Fibroblast of lung (primary cell): ENCODE measurements at regions not wholly inside any gene's neighbourhood (a gene's known extent, or its start where the extent isn't known, plus 50 kb on each side); places are given as distances from the start of the nearest gene placed in this dataset.

Source experiments
- DNase-seq, 2 donors: peaks; one replicate each; pipeline versions ENCODE4 v3.0.0 to v3.0.0-alpha.2; 2010; ENCODE audit warnings: low read depth in 2 of 2
- H2AFZ ChIP-seq: 2 replicates; pipeline ENCODE4 v1.5.1; 2012; ENCODE audit warnings: low read length, control low read depth, inconsistent platforms
- H3K27ac ChIP-seq: 2 replicates; pipeline ENCODE4 v1.5.1; 2011; ENCODE audit warnings: low read length, control low read depth; ENCODE audit not compliant: insufficient read depth
- H3K27me3 ChIP-seq: 2 replicates; pipeline ENCODE4 v1.5.1; 2011; ENCODE audit warnings: mild to moderate bottlenecking, low read length; ENCODE audit not compliant: control insufficient read depth, insufficient read depth
- H3K36me3 ChIP-seq: 2 replicates; pipeline ENCODE4 v1.5.1; 2011; ENCODE audit warnings: low read length; ENCODE audit not compliant: control insufficient read depth, insufficient read depth
- H3K4me1 ChIP-seq: 2 replicates; pipeline ENCODE4 v1.5.1; 2011; ENCODE audit warnings: low read length; ENCODE audit not compliant: control insufficient read depth, insufficient read depth; ENCODE audit errors: extremely low read depth
- H3K4me2 ChIP-seq: 2 replicates; pipeline ENCODE4 v1.5.1; 2011; ENCODE audit warnings: low read length, control low read depth; ENCODE audit not compliant: insufficient read depth; ENCODE audit errors: extremely low read depth
- H3K4me3 ChIP-seq, 4 experiments: fragments of 200-600 bp in 1 of 4; sonication (generic) in 1 of 4; replicated peaks in 1 of 4; 2 replicates each; pipeline ENCODE4 v1.5.1; 2011 to 2016; ENCODE audit warnings: low read length in 4 of 4, low read depth in 3 of 4, mild to moderate bottlenecking in 3 of 4, control low read depth in 2 of 4, inconsistent platforms in 1 of 4, mixed read lengths in 1 of 4; ENCODE audit not compliant: insufficient read depth in 1 of 4; ENCODE audit errors: control extremely low read depth in 1 of 4
- H3K79me2 ChIP-seq: 2 replicates; pipeline ENCODE4 v1.5.1; 2012; ENCODE audit warnings: mild to moderate bottlenecking, low read length, inconsistent platforms; ENCODE audit not compliant: control insufficient read depth, insufficient read depth
- H3K9ac ChIP-seq: 2 replicates; pipeline ENCODE4 v1.5.1; 2011; ENCODE audit warnings: mild to moderate bottlenecking, low read length, control low read depth; ENCODE audit not compliant: insufficient read depth
- H3K9me3 ChIP-seq: 2 replicates; pipeline ENCODE4 v1.5.1; 2012; ENCODE audit warnings: low read depth, low read length; ENCODE audit not compliant: control insufficient read depth, insufficient read depth
- H4K20me1 ChIP-seq: 2 replicates; pipeline ENCODE4 v1.5.1; 2011; ENCODE audit warnings: low read length; ENCODE audit not compliant: control insufficient read depth, insufficient read depth; ENCODE audit errors: extremely low read depth
- EZH2 ChIP-seq: IDR thresholded peaks from 2 replicates; pipeline ENCODE4 v1.5.1; 2012; ENCODE audit warnings: low read length, control low read depth, mild to moderate bottlenecking; ENCODE audit errors: missing control alignments
- TF ChIP-seq, protein P1 (sequence below), 2 donors: IDR thresholded peaks in 1 of 2; conservative IDR thresholded peaks in 1 of 2; 1 replicate in 1 of 2; 2 replicates in 1 of 2; pipeline ENCODE4 v1.5.1; 2011 to 2012; ENCODE audit warnings: low read length in 2 of 2, control low read depth in 1 of 2, inconsistent platforms in 1 of 2, low read depth in 1 of 2, mild to moderate bottlenecking in 1 of 2

DNA sequence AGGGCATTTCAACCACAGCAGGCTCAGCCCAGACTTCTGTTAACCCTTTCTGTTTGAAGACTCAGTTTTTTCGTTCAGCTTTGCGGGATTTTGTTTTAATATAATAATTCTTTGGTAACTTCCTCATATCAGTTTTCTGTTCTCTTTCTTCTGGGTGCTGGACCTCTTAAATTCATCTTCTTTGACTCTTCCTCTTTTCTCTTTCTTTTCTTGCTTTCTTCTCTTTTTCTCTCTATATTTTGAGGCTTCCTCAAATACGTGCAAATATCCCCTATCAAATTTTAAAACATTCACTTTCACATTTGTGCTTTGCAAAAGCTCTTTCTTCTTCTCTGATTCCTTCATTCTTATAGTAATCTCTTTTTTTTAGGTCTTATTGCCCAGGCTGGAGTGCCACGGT is 136.3 kb downstream of the HS3ST3B1 start:
- no peaks in the 10 kb centered on the region for H3K4me1 ChIP-seq
- no peaks in the 10 kb centered on the region for H3K36me3 ChIP-seq
- H3K9ac ChIP-seq: no peak overlapping the region
- H3K79me2 ChIP-seq: no peaks in the 10 kb centered on the region
- H2AFZ ChIP-seq: no peak overlapping the region
- H3K9me3 ChIP-seq: no peaks in the 10 kb centered on the region
- H3K4me2 ChIP-seq: no peak overlapping the region
- TF ChIP-seq, protein P1, sequence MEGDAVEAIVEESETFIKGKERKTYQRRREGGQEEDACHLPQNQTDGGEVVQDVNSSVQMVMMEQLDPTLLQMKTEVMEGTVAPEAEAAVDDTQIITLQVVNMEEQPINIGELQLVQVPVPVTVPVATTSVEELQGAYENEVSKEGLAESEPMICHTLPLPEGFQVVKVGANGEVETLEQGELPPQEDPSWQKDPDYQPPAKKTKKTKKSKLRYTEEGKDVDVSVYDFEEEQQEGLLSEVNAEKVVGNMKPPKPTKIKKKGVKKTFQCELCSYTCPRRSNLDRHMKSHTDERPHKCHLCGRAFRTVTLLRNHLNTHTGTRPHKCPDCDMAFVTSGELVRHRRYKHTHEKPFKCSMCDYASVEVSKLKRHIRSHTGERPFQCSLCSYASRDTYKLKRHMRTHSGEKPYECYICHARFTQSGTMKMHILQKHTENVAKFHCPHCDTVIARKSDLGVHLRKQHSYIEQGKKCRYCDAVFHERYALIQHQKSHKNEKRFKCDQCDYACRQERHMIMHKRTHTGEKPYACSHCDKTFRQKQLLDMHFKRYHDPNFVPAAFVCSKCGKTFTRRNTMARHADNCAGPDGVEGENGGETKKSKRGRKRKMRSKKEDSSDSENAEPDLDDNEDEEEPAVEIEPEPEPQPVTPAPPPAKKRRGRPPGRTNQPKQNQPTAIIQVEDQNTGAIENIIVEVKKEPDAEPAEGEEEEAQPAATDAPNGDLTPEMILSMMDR (conservative IDR thresholded peaks at IDR 0.05 in 1 of 2, IDR thresholded peaks at IDR 0.05 in 1 of 2; ENCODE audit: low read depth in 1 of 2, low read length in 2 of 2): no peak
- no peak for TF ChIP-seq EZH2
- H4K20me1 ChIP-seq: no peaks in the 10 kb centered on the region
- DNase-seq: no peak
- H3K27me3 ChIP-seq: no peaks in the 10 kb centered on the region
- no peak overlapping the region for H3K4me3 ChIP-seq
- no peak overlapping the region for H3K27ac ChIP-seq

DNA sequence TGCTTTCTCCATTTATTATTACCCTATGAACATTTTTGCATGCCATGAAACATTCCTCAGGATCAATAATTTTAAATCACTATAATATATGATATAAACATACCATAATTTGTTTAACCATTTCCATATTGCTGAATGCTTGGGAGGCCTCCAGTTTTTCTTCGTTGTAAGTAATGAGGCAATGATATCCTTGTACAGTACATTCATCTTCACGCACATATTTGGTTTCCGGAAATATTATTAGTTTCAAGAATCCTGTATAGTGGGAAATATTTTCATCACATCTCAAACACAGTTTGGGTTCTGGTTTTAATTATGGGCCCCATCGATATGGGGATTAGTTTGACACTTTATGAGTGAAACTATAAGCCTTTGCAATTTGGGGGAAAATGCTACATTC is 135.4 kb downstream of the HS3ST3B1 start:
- Histone ChIP-seq H3K4me3 (no peak overlapping the region), H3K9ac (no peak overlapping the region)

DNA sequence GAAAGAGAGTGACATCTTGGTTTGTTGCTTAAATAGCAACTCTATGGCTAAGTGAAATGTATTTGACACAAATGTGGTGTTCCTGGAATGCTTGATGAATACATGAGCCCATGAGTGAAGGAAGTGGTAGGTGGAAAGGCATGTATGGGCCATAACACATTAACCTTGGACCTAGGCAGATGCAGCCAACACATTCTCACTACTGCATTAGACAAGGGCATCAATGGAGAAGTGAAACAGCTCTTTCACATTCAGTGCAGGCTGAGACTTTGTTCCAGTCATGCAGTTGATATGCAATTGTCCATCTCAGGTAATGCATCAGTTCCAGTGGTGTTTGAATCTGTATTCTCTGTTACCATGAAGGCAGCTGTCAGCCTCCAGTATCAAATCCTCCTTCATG is 133.6 kb downstream of the HS3ST3B1 start:
- Histone ChIP-seq H3K79me2 (no peaks in the 10 kb centered on the region), H3K27ac (no peak overlapping the region), H2AFZ (no peak overlapping the region), H3K36me3 (no peaks in the 10 kb centered on the region), H3K4me1 (no peaks in the 10 kb centered on the region), H4K20me1 (no peaks in the 10 kb centered on the region), H3K9me3 (no peaks in the 10 kb centered on the region), H3K4me3 (no peak overlapping the region), H3K9ac (no peak overlapping the region), H3K4me2 (no peak overlapping the region), H3K27me3 (no peaks in the 10 kb centered on the region)
- TF ChIP-seq EZH2: no peak
- TF ChIP-seq, protein P1 (conservative IDR thresholded peaks at IDR 0.05 in 1 of 2, IDR thresholded peaks at IDR 0.05 in 1 of 2; ENCODE audit: low read depth in 1 of 2, low read length in 2 of 2): no peak
- no peak for DNase-seq

More for the DNA sequence above, 135.4 kb downstream of the HS3ST3B1 start:
- Histone ChIP-seq H3K79me2 (no peaks in the 10 kb centered on the region), H2AFZ (no peak overlapping the region), H4K20me1 (no peaks in the 10 kb centered on the region), H3K27ac (no peak overlapping the region), H3K27me3 (no peaks in the 10 kb centered on the region), H3K4me2 (no peak overlapping the region), H3K36me3 (no peaks in the 10 kb centered on the region), H3K4me1 (no peaks in the 10 kb centered on the region), H3K9me3 (no peaks in the 10 kb centered on the region)
- TF ChIP-seq EZH2: no peak
- TF ChIP-seq, protein P1 (conservative IDR thresholded peaks at IDR 0.05 in 1 of 2, IDR thresholded peaks at IDR 0.05 in 1 of 2; ENCODE audit: low read depth in 1 of 2, low read length in 2 of 2): no peak
- DNase-seq: no peak
